NCI-H2196 (cell line): ENCODE measurements at regions not wholly inside any gene's neighbourhood (a gene's known extent, or its start where the extent isn't known, plus 50 kb on each side); places are given as distances from the start of the nearest gene placed in this dataset.
"Not testable (repeated sequence)": the region's sequence is repeated elsewhere in the genome, so short reads cannot be mapped to it uniquely, and the experiment has no call there.

ENCODE experiments used
- DNase-seq: peaks from one replicate; lab custom pipeline; 2025; ENCODE audit not compliant: unreplicated experiment; lab: John Stamatoyannopoulos, UW

DNA sequence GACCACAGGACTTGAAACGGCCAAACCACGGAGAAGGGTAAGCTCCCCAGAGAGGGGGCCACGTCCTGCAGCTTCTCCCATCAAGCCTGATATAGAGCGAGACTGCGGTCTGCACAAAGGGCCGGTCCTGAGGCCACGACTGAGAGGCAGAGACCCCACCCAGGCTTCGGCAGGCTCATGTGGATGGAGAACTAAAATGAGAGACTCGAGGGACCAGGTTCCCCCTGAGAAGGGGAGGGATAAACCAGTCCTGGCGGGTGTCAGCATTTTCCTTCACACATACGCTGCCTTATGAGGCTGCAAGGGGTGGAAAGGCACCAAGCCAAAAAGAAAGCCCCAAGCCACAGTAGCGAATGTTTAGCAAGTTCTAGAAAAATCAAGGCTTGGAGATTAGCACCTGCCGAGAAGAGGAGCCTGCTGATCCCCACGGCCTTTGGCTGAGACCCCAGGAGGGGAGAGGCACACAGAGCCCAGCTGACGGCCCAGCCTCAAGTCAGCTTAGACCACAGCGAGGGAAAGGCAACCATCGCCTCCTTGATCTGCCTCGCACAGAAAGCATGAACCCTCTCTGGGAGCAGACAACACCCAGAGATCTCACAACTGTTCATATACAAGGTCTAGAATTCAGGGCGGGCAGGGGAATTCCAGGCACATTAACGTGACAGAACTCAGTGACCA lies 92.6 kb upstream of the RNF32 start:
- no peak for DNase-seq

- no peak for DNase-seq
Observed at GRCh38 chr7:156545979-156546378, 94.6 kb upstream of the RNF32 start.

DNA sequence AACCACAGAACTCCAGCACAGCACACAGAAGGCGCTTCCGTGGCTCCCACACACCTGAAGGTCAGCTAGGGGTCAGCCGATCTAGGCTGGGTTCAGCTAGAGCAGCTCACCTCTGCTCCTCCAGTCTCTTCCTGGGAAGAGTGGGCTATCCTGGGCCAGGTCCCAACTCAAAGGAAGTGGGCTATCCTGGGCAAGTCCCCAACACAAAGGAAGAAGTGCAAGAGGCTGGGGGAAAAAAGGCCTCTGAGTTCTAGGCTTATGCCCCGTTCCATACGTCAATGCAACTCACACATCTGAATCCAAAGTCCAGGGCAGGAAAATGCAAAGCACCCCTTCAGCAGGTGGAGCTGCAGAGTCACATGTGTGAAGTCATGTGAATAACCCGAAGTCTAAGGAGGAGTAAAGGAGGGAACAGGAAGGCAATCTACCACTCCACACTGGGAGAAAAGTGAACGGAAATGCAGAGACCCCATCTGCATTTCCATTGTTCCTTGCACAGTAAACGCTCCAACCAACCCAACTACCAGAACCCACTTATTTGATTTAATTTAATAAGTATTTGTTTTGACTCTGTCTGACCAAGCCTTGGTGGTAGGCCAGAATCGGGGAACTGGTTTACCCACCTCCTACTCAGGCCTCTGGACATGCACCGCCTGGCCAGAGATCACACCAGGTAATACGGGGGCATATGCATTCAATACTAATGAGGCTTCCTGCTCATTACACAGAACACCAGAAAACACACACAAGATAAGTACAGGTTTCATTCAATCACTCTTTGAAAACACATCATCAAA lies 95.5 kb upstream of the RNF32 start:
- no peak for DNase-seq

- no peak for DNase-seq
Observed at GRCh38 chr7:156543699-156544598, 96.6 kb upstream of the RNF32 start.

- no peak for DNase-seq
Observed at GRCh38 chr7:156540619-156541165, 99.9 kb upstream of the RNF32 start.

DNA sequence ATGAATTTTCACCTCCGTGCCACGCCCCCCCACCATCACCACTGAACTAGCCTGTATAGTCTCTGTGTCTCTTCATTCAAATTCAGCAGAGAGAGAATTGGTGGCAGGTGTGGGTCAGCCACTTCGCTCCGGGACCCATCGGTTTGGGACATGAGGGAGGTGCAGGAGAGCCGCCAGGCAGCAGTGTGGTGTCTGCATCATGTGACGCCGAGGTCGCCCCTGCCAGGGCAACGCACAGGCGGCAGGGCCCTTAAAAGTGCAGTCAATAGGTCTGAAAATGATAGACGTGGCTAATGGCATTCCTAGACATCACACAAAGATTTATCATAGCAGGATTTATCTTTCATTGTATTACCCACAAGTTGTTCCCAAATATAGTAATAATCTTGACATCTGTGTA lies 100.6 kb upstream of the RNF32 start:
- no peak for DNase-seq

DNA sequence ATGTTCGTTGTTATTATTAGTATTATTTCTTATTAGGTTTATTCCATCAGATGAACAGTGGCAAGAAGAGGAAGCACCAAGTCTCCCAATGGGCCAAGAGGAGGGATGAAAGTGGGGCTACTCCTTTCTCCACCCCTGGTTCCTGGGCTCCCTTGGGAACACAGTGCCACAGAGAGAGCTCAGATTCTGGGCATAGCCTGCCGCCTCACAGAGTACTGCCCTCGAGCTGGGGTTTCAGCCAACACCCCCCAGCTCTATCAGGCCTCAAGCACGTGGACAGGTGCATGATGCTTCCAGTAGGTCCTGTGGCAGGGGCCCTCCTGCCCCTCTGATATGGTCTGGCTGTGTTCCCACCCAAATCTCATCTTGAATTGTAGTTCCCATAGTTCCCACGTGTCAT lies 103.6 kb upstream of the RNF32 start:
- no peak for DNase-seq

- DNase-seq = no peak
Observed at GRCh38 chr7:156534925-156535324, 105.6 kb upstream of the RNF32 start.

DNA sequence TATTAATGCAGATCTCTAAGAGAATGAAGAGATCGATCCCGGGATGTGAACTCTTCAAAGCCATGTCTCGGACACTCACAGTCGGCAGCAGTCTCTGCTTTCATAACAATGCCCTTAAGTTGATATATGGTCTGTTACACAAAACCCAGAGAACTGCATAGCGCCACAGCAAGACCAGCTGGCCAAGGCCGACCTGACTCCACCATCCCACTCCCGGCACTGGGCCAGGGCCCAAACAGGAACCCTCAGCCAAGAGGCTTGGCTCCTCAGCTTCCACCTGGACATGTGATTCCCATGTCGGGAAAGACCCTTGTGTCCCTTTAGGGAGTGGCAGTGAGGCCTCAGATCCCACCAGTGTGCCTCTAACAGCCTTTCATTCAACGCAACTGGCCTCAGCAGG lies 106.6 kb upstream of the RNF32 start:
- no peak for DNase-seq

GRCh38 chr7:156533420-156533819 lies 107.2 kb upstream of the RNF32 start:
- DNase-seq = no peak

DNA sequence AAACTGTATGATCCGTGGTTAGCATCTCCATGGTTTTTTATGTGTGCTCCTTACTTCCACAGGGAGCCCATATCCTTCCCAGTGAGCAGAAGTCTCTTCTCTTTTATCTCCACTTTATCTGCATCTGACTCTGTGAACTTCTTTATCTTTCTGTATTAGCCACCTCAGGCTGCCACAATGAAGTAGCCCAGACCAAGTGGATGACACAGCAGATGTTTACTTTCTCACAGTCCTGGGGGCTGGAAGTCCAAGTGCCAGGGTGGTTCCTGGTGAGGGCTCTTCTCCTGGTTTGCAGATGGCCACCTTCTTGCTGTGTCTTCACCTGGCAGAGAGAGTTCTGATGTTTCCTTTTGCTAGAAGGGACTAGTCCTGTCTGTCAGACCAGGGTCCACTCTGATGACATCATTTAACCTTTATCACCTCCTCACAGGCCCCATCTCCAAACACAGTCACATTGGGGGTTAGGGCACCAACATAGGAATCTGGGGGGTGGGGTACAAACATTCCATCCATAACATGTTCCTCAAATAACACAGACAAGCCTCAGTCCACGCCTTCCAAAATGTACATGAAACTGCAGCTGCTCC lies 108.5 kb upstream of the RNF32 start:
- DNase-seq = no peak

- DNase-seq = no peak
Observed at GRCh38 chr7:156529956-156530355, 110.6 kb upstream of the RNF32 start.

- DNase-seq = no peak
Observed at GRCh38 chr7:156527458-156527890, 113.1 kb upstream of the RNF32 start.

DNA sequence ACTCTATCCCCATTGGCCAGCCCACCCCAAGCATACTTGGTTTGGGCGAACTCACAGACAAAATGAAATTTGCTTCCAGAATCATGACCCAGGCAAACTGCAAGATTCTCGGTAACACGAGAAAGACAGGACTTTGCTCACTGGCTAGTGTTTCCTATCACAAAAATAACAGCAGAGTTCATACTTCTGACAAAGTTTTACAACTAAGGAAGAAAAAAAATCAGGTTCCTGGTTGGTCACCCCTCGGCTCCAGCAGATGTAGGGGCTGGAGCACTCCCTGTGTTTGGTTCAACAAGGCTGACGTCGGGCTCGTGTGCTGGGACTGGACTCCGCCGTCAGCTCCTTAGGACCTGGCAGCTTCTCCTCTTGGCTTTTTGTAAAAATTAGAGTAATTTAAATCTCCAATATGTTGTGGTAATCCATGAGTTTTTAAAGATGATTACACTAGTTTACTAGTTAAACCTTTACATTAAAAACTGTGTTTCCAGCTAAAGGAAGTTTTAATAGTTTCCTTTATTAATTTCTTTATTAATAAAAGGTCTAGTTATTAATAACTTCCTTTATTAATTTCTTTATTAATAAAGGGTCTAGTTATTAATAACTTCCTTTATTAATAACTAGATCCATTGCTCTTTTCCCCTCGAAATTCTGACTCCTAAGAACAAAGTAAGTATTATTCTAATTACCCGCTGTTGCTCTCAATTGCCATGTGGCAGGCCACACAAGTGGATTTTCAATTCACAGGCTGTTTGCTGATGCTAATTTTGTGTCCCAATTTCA lies 115.6 kb upstream of the RNF32 start:
- DNase-seq = no peak

GRCh38 chr7:156523447-156524048 lies 117.0 kb upstream of the RNF32 start:
- no peak for DNase-seq

DNA sequence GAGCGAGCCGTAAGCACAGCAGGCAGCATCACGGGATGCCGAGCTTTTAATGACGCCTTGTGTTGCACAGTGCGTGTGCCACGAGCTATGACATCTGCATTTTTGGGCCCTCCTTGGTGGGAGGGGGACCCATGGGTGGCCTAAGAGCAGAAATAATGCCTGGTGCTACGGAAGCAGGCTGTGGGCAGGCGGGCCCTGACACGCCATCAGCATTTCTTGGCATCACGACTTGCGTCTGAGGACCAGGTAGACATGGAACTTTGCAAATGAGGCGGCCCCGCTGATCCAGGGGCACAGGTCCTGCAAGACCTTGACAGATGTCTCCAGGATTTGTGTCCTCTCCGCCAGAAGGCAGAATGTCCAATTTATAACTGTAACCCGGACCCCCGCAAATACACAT lies 117.8 kb upstream of the RNF32 start:
- DNase-seq = no peak

DNA sequence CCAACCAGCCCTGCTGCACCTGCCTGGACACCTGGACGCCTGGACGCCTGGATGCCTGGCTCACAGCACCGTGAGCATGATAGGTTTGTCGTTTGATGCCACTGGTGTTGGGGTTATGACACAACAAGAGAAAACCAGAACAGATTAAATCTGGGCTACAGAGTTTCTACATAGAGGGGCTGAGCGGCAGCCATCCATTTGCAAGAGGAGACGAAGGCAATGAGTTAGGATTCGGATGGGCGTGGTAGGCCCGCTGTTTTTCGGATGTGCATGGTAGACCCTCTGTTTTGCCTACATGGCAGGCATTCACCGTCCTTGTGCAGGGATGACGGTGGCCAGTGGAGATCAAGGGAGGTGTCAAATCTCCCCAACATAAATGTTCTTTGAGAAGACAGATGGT lies 121.5 kb upstream of the RNF32 start:
- no peak for DNase-seq

DNA sequence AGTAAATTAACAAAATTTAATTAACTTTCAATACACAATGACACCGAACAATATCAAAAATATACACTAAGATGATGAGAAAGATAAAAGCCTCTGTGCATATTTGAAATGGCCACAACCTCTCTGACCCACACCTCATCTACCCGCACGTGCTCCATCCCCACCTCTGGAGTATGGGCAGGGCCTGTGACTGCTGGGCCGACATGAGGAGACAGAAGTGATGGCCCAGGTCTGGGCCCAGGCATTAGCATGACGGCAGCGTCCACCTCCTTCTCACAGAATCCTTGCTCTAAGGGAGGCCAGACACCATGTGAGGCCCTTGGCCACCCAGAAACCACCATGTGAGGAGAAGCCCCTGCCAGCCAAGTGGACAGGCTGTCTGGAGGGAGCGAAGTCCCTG lies 122.1 kb upstream of the RNF32 start:
- no peak for DNase-seq

- DNase-seq = not testable (repeated sequence)
Observed at GRCh38 chr7:156517858-156518257, 122.7 kb upstream of the RNF32 start.
